ENCODE measurements at regions not wholly inside any gene's neighbourhood (a gene's known extent, or its start where the extent isn't known, plus 50 kb on each side); places are given as distances from the start of the nearest gene placed in this dataset.

DNA sequence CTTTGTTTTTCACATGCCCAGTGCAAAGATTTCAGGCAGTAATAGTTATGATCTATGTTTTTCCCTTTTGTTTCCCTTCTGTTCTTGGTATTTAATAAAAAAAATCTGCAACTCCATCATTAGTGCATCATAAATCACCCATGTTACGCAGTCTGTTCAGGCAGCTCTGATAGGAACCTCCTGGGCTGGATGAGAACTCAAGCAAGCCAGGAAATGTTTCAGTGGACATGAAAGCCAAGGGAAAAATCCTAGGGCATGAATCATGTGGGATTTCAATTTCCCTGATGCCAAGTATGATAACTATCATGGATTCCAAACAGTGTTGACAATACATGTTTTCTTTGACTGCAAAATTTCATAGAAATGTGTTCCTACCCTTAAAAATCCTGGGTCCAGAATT, 119.7 kb upstream of the TARS1 start:
- no peak overlapping the region for H2BK120ac ChIP-seq (ENCODE audit: low read depth, low read length)
- no peak overlapping the region for H4K91ac ChIP-seq (ENCODE audit: low read depth, low read length, poor library complexity)
- no peaks in the 10 kb centered on the region for H3K79me1 ChIP-seq (ENCODE audit: low read depth, low read length)
- WGBS, 2 donors (ENCODE audit: extremely low coverage in 2 of 2, insufficient read length in 2 of 2, insufficient replicate concordance in 1 of 2) = no CpG with 5 or more reads among the region's 1 CpG
- no peak overlapping the region for H3K4me2 ChIP-seq (ENCODE audit: insufficient read depth, low read length, poor library complexity, severe bottlenecking)
- no peak overlapping the region for H3K14ac ChIP-seq (ENCODE audit: low read length)
- no peak overlapping the region for H2BK5ac ChIP-seq (ENCODE audit: low read length)
- no peak overlapping the region for H3K23ac ChIP-seq (ENCODE audit: low read depth, low read length, poor library complexity)
- no peaks in the 10 kb centered on the region for H3K9me3 ChIP-seq (replicated peaks in 1 of 2; ENCODE audit: control insufficient read depth in 2 of 2, insufficient read depth in 1 of 2, low read depth in 1 of 2, low read length in 2 of 2)
- H3K9ac ChIP-seq (ENCODE audit: low read depth, low read length, poor library complexity) = no peak overlapping the region
- H3K18ac ChIP-seq (ENCODE audit: low read length) = no peak overlapping the region
- no peak for DNase-seq (ENCODE audit: low spot score)
- H2AK5ac ChIP-seq (ENCODE audit: low read depth, low read length) = no peak overlapping the region
- no peaks in the 10 kb centered on the region for H3K36me3 ChIP-seq (replicated peaks in 1 of 2; ENCODE audit: control insufficient read depth in 2 of 2, insufficient read depth in 2 of 2, low read length in 2 of 2)
- H3K4me1 ChIP-seq (ENCODE audit: control insufficient read depth in 2 of 2, insufficient read depth in 1 of 2, low read depth in 1 of 2, low read length in 2 of 2) = peaks cover 3 to 4% of the 10 kb centered on the region in 2 donors
- no peak overlapping the region for H2AFZ ChIP-seq (ENCODE audit: low read length)
- no peak overlapping the region for H2BK15ac ChIP-seq (ENCODE audit: low read length)
- H2BK12ac ChIP-seq (ENCODE audit: low read length) = no peak overlapping the region
- no peak overlapping the region for H3K4me3 ChIP-seq (ENCODE audit: low read length in 2 of 2)
- H3K4ac ChIP-seq (ENCODE audit: low read length) = no peak overlapping the region
- no peaks in the 10 kb centered on the region for H3K27me3 ChIP-seq (ENCODE audit: control insufficient read depth in 3 of 3, insufficient read depth in 3 of 3, low read depth in 1 of 3, low read length in 3 of 3)
- H3K27ac ChIP-seq (replicated peaks; ENCODE audit: low read length) = no peak overlapping the region
- H4K8ac ChIP-seq (ENCODE audit: low read depth, low read length) = no peak overlapping the region

DNA sequence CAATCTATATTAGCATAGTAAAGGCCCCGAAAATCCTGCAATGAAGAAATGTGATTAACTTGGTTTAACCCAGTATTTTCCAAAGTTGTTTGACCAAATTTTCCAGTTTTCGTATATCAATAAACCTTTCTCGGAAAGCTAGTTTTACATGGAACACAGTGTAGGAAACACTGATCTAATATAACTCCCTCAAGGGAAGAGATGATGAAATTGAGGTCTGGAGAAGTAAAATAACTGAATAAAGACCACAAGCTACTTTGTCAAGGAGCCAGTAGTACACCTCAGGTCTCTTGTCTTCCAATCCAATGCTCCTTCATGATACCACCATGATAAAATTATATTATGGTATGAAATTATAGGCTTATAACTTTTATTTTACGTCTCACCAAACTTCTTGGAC, 118.1 kb upstream of the TARS1 start:
- no peak overlapping the region for H3K4ac ChIP-seq (ENCODE audit: low read length)
- H3K9ac ChIP-seq (ENCODE audit: low read depth, low read length, poor library complexity) = no peak overlapping the region
- H4K91ac ChIP-seq (ENCODE audit: low read depth, low read length, poor library complexity) = no peak overlapping the region
- H3K36me3 ChIP-seq (replicated peaks in 1 of 2; ENCODE audit: control insufficient read depth in 2 of 2, insufficient read depth in 2 of 2, low read length in 2 of 2) = no peaks in the 10 kb centered on the region
- H3K23ac ChIP-seq (ENCODE audit: low read depth, low read length, poor library complexity) = no peak overlapping the region
- H2AK5ac ChIP-seq (ENCODE audit: low read depth, low read length) = no peak overlapping the region
- no peak overlapping the region for H3K27ac ChIP-seq (replicated peaks; ENCODE audit: low read length)
- no peak overlapping the region for H2BK12ac ChIP-seq (ENCODE audit: low read length)
- no peak overlapping the region for H2AFZ ChIP-seq (ENCODE audit: low read length)
- no peak overlapping the region for H3K18ac ChIP-seq (ENCODE audit: low read length)
- no peaks in the 10 kb centered on the region for H3K9me3 ChIP-seq (replicated peaks in 1 of 2; ENCODE audit: control insufficient read depth in 2 of 2, insufficient read depth in 1 of 2, low read depth in 1 of 2, low read length in 2 of 2)
- no peak overlapping the region for H2BK5ac ChIP-seq (ENCODE audit: low read length)
- no peak overlapping the region for H3K4me3 ChIP-seq (ENCODE audit: low read length in 2 of 2)
- no peaks in the 10 kb centered on the region for H3K79me1 ChIP-seq (ENCODE audit: low read depth, low read length)
- H2BK120ac ChIP-seq (ENCODE audit: low read depth, low read length) = no peak overlapping the region
- H2BK15ac ChIP-seq (ENCODE audit: low read length) = no peak overlapping the region
- H3K4me1 ChIP-seq (ENCODE audit: control insufficient read depth in 2 of 2, insufficient read depth in 1 of 2, low read depth in 1 of 2, low read length in 2 of 2) = peaks cover 3 to 4% of the 10 kb centered on the region in 2 donors
- DNase-seq (ENCODE audit: low spot score) = no peak
- no CpG with 5 or more reads among the region's 4 CpGs for WGBS, 2 donors (ENCODE audit: extremely low coverage in 2 of 2, insufficient read length in 2 of 2, insufficient replicate concordance in 1 of 2)
- H3K4me2 ChIP-seq (ENCODE audit: insufficient read depth, low read length, poor library complexity, severe bottlenecking) = no peak overlapping the region
- H3K14ac ChIP-seq (ENCODE audit: low read length) = no peak overlapping the region
- H4K8ac ChIP-seq (ENCODE audit: low read depth, low read length) = no peak overlapping the region
- no peaks in the 10 kb centered on the region for H3K27me3 ChIP-seq (ENCODE audit: control insufficient read depth in 3 of 3, insufficient read depth in 3 of 3, low read depth in 1 of 3, low read length in 3 of 3)

DNA sequence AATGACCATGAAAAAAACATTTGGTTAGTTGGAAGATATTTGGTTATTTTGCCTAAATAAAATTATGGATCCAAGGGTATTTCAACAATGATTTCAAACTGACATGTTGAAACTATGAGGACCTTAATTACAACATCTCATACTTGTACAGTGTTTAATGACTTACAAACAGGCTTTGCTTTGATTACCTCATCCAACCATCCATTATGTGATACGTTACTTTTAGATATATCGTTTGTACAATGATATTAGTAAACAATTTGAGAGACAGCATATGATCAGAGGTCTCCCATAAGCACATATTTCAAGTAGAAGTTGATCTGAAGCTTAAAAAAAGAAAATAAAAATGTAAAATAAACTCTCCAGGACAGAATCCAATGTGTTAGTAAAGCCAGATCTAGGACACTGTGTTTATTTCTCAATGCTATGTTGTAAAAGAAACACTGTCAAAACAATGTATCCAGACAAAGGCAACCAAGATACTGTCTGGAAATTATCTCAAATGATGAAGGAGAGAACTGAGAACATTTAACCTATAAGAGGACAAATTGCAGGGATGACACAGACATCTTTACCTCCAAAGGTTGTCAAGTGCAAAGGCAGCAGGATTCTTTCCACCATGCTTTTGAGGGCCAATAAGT, 116.0 kb upstream of the TARS1 start:
- no peak overlapping the region for H2AK5ac ChIP-seq (ENCODE audit: low read depth, low read length)
- H2BK120ac ChIP-seq (ENCODE audit: low read depth, low read length) = no peak overlapping the region

DNA sequence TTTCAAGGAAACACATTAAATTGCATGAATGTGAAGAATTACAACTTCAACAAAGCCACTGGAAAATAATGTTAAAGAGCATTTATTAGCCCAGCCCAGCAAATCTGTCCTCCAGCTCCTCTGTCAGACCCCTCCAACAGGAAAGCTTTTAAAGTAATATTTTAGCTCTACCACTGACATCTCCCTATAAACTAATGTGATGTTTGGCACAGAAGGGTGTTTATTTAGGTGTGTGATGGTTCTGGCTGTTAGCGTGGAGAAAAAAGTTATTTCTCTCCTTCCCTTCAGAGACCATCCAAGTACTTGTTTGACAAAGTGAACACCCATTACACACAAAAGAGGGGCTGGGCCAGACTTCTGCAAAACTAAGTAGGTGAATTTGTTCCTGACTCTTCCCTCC, 111.9 kb upstream of the TARS1 start:
- H3K79me1 ChIP-seq (ENCODE audit: low read depth, low read length) = no peaks in the 10 kb centered on the region
- H3K27me3 ChIP-seq (ENCODE audit: control insufficient read depth in 3 of 3, insufficient read depth in 3 of 3, low read depth in 1 of 3, low read length in 3 of 3) = no peaks in the 10 kb centered on the region
- H4K8ac ChIP-seq (ENCODE audit: low read depth, low read length) = no peak overlapping the region
- no peak overlapping the region for H2AFZ ChIP-seq (ENCODE audit: low read length)
- no peak overlapping the region for H2BK5ac ChIP-seq (ENCODE audit: low read length)
- no peak overlapping the region for H2AK5ac ChIP-seq (ENCODE audit: low read depth, low read length)
- H2BK15ac ChIP-seq (ENCODE audit: low read length) = no peak overlapping the region
- H2BK120ac ChIP-seq (ENCODE audit: low read depth, low read length) = no peak overlapping the region
- WGBS, 2 donors (ENCODE audit: extremely low coverage in 2 of 2, insufficient read length in 2 of 2, insufficient replicate concordance in 1 of 2) = no CpG with 5 or more reads among the region's 1 CpG
- H3K36me3 ChIP-seq (replicated peaks in 1 of 2; ENCODE audit: control insufficient read depth in 2 of 2, insufficient read depth in 2 of 2, low read length in 2 of 2) = no peaks in the 10 kb centered on the region
- no peak overlapping the region for H3K14ac ChIP-seq (ENCODE audit: low read length)
- no peak overlapping the region for H3K4ac ChIP-seq (ENCODE audit: low read length)
- H3K9me3 ChIP-seq (replicated peaks in 1 of 2; ENCODE audit: control insufficient read depth in 2 of 2, insufficient read depth in 1 of 2, low read depth in 1 of 2, low read length in 2 of 2) = no peaks in the 10 kb centered on the region
- H3K4me2 ChIP-seq (ENCODE audit: insufficient read depth, low read length, poor library complexity, severe bottlenecking) = no peak overlapping the region
- H3K23ac ChIP-seq (ENCODE audit: low read depth, low read length, poor library complexity) = no peak overlapping the region
- DNase-seq (ENCODE audit: low spot score) = no peak
- no peak overlapping the region for H3K27ac ChIP-seq (replicated peaks; ENCODE audit: low read length)
- H4K91ac ChIP-seq (ENCODE audit: low read depth, low read length, poor library complexity) = no peak overlapping the region
- H2BK12ac ChIP-seq (ENCODE audit: low read length) = no peak overlapping the region
- no peak overlapping the region for H3K9ac ChIP-seq (ENCODE audit: low read depth, low read length, poor library complexity)
- H3K4me3 ChIP-seq (ENCODE audit: low read length in 2 of 2) = no peak overlapping the region
- no peaks in the 10 kb centered on the region for H3K4me1 ChIP-seq (ENCODE audit: control insufficient read depth in 2 of 2, insufficient read depth in 1 of 2, low read depth in 1 of 2, low read length in 2 of 2)
- no peak overlapping the region for H3K18ac ChIP-seq (ENCODE audit: low read length)

More for the DNA sequence above, 116.0 kb upstream of the TARS1 start:
- Histone ChIP-seq H3K79me1 (ENCODE audit: low read depth, low read length) (no peaks in the 10 kb centered on the region), H2BK15ac (ENCODE audit: low read length) (no peak overlapping the region), H2BK12ac (ENCODE audit: low read length) (no peak overlapping the region), H4K91ac (ENCODE audit: low read depth, low read length, poor library complexity) (no peak overlapping the region), H3K36me3 (replicated peaks in 1 of 2; ENCODE audit: control insufficient read depth in 2 of 2, insufficient read depth in 2 of 2, low read length in 2 of 2) (no peaks in the 10 kb centered on the region), H3K9me3 (replicated peaks in 1 of 2; ENCODE audit: control insufficient read depth in 2 of 2, insufficient read depth in 1 of 2, low read depth in 1 of 2, low read length in 2 of 2) (no peaks in the 10 kb centered on the region), H3K18ac (ENCODE audit: low read length) (no peak overlapping the region), H3K14ac (ENCODE audit: low read length) (no peak overlapping the region), H3K23ac (ENCODE audit: low read depth, low read length, poor library complexity) (no peak overlapping the region), H3K27ac (replicated peaks; ENCODE audit: low read length) (no peak overlapping the region), H3K4me3 (ENCODE audit: low read length in 2 of 2) (no peak overlapping the region), H3K4me2 (ENCODE audit: insufficient read depth, low read length, poor library complexity, severe bottlenecking) (no peak overlapping the region), H4K8ac (ENCODE audit: low read depth, low read length) (no peak overlapping the region), H3K9ac (ENCODE audit: low read depth, low read length, poor library complexity) (no peak overlapping the region), H2AFZ (ENCODE audit: low read length) (no peak overlapping the region), H2BK5ac (ENCODE audit: low read length) (no peak overlapping the region), H3K4me1 (ENCODE audit: control insufficient read depth in 2 of 2, insufficient read depth in 1 of 2, low read depth in 1 of 2, low read length in 2 of 2) (no peaks in the 10 kb centered on the region), H3K4ac (ENCODE audit: low read length) (no peak overlapping the region), H3K27me3 (ENCODE audit: control insufficient read depth in 3 of 3, insufficient read depth in 3 of 3, low read depth in 1 of 3, low read length in 3 of 3) (no peaks in the 10 kb centered on the region)
- WGBS, 2 donors (ENCODE audit: extremely low coverage in 2 of 2, insufficient read length in 2 of 2, insufficient replicate concordance in 1 of 2) = no CpG with 5 or more reads among the region's 2 CpGs
- DNase-seq (ENCODE audit: low spot score) = no peak
